GM19467 (cell line): ENCODE measurements at regions not wholly inside any gene's neighbourhood (a gene's known extent, or its start where the extent isn't known, plus 50 kb on each side); places are given as distances from the start of the nearest gene placed in this dataset.
"Not testable (repeated sequence)": the region's sequence is repeated elsewhere in the genome, so short reads cannot be mapped to it uniquely, and the experiment has no call there.

Source experiments
- ATAC-seq: cut with Tn5 transposase; IDR thresholded peaks from one replicate; pipeline ENCODE4 v1.9.1; 2021; ENCODE audit warnings: mild to moderate bottlenecking, moderate library complexity; ENCODE audit not compliant: unreplicated experiment

DNA sequence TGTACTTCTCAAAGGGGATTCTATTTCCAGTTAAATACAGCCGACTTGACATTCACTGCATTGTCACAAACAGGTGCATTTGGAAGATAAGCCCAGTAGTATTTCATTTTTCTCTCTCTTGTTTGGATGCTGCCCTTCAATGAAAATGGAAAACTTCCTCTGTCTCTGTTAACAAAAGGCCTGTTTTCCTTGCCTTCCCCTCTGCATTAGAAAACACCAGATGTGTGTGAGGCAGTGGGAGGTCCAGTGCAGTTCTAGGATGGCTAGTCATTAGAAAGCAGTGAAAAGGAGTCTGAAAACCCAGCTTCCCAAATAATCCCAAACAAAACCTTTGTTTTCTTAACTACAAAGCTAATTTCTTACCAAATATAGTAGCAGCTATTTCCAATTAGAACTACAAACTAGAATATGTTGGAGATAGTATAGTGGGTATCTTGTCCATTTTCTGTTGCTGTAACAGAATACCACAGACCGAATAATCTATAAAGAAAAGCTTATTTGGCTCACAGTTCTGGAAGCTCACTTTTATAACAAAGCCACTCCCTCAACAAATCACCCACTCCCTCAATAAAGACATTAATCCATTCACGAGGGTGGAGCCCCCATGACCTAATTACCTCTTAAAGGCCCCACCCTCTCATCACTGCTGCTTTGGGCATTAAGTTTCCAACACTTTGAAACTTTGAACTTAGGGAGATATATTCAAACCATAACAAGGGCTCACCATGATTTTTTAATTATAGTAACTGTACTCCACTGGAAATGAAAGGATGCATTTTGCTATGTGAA is 452.1 kb upstream of the RPS6KA3 start:
- ATAC-seq = no peak

- no peak for ATAC-seq
Measured at GRCh38 chrX:20715176-20715575, 448.5 kb upstream of the RPS6KA3 start.

DNA sequence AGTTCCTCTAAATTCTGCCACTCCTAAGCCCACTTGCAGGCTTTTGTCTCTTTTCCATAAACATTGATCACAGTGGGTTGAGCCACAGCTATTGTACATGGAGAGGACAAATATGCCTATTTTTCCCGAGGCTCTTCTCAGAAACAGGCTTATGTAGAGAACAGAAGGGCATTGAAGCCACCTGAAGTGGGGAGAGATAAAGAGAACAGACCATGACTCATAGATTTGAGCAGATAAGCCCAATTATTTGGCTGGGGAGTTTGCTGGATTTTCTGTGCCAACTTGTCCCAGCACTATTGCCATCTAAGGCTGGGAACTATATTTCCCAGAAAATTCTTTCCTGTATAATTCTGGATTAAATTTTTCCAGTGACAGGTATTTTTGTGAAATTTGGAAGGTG is 446.1 kb upstream of the RPS6KA3 start:
- no peak for ATAC-seq

GRCh38 chrX:20711366-20711765 is 444.7 kb upstream of the RPS6KA3 start:
- no peak for ATAC-seq

DNA sequence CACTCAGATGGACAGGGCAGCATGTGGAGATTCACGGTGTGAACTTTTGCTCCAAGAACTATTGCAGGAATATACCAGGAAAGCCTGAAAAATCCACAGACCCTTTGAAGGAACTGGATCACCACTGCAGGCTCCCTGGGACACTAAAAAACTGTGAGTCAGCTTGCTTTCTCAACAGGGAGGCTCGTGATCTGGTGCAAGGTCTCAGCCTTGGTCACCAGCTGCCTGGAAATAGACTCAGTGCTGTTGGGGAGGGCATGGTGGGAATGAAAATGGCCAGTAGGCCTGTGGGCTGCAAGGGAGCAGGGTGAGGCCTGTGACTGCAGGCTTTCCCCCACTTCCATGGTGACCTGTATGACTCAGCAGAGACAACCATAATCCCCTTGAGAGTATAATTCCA is 426.4 kb upstream of the RPS6KA3 start:
- no peak for ATAC-seq

DNA sequence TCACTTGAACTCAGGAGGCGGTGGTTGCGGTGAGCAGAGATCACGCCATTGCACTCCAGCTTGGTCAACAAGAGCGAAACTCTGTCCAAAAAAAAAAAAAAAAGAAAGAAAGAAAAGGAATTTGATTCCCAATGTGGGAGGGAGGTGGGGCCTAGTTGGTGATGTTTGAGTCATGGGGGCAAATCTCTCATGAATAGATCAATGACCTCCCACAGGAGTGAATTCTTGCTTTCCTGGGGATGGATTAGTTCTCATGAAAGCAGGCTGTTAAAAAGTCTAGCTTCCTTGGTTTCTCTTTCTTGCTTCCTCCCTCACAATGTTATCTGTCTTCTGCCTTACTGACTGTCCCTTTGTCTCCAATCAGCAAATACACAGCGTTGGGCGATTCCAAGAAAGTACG is 419.5 kb upstream of the RPS6KA3 start:
- ATAC-seq = no peak

GRCh38 chrX:20685652-20686051 is 418.9 kb upstream of the RPS6KA3 start:
- no peak for ATAC-seq

DNA sequence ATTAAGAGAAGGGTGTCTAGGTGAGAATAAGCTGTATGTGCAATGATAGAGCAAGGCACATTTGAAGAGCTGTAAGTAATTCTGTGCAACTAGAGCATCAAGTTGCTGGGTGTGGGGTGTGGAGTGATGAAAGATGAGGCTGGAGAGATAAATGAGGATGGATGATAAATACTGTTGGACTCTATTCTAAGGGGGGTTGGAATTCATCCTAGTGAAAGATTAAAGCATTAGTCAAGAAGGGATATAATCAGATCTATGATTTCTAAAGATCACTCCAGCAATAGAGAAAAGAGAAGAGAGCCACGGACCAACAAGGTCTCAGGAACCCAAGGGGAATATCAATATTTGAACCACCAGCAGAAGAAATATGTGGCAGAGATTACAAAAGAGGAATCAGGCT is 415.0 kb upstream of the RPS6KA3 start:
- no peak for ATAC-seq

GRCh38 chrX:20680998-20681397 is 414.3 kb upstream of the RPS6KA3 start:
- no peak for ATAC-seq

GRCh38 chrX:20672476-20672875 is 405.8 kb upstream of the RPS6KA3 start:
- no peak for ATAC-seq

DNA sequence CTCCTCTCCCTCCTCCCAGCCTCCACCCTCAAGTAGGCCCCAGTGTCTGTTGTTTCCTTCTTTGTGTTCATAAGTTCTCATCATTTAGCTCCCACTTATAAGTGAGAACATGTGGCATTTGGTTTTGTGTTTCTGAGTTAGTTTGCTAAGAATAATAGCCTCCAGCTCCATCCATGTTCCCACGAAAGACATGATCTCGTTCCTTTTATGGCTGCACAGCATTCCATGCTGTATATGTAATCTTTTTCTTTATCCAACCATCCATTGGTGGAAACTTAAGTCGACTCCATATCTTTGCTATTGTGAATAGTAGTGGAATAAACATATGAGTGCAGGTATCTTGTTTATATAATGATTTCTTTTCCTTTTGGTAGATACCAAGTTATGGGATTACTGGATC is 405.0 kb upstream of the RPS6KA3 start:
- ATAC-seq = not testable (repeated sequence)

DNA sequence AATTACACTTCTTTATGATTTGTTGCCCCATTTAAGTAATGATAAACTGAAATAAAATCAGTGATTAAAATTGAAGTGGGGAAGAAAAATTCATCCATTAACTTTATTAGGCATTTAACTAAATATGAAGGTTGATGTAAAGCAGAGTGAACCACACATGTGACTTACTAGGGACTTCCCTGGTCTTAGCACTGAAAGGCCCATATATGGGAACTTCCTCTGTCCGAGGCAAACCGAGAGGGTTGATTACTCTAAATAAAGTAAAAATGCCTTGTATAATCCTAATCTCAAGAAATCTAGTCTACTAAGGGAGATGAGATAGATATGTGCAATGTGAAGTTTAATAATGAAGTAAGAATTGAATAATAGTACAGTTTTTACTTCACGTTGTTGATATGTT is 403.9 kb upstream of the RPS6KA3 start:
- ATAC-seq = no peak

GRCh38 chrX:20668550-20668949 is 401.8 kb upstream of the RPS6KA3 start:
- no peak for ATAC-seq

DNA sequence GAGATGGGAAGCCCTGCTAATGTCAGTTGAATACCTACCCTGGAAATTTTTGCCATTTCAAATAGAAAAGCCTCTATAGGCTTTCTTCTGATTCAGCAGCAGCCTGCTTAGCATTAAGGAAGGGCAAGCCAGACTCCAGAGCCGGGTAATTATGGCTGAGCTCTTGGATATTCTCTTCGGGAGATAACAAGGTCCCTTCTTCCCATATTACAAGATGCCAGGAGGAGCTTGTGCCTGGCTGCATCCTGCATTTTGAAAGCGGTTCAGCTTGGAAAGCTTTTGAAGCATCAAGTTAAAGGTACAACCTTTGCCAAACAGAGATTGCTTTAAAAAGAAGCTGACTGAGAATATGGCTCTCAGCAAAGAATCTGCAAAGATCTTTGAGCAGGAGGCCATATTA is 399.6 kb upstream of the RPS6KA3 start:
- ATAC-seq = no peak

DNA sequence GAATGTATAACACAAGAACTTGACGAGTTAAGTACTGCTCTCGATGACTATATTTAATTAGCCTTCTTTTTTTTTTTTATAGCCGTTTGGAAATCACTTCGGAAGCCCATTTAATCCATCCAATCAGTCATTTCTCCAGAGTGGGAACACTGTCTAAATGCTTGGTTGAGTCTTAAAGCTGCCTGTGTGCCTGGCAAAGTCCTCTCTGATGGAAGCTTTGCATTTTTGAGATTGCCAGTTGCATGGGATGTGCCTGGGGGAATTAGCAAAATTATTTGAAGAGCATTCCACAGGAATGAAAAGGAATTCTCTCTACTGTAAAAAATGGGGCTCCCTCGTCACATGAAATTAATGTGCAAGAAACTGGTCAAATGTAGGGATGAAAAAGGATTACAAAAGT is 398.8 kb upstream of the RPS6KA3 start:
- no peak for ATAC-seq

DNA sequence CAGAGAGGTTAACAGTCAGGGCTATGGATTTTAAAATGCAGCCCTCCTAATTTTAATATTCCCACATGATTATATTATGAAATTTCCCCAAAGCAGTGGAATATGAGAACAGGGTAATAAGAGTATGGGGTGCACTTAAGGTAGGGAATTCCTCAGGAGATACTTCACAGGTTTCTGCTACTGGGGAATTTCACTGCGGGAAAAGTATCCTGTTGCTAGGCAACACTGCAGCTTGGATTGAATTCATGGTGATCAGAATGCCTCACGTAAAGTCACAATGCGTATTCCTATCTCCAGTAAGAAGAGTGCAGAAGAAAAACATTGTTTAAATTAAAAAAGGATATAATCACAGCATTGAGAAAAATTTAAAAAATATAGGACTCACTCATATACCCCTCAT is 398.1 kb upstream of the RPS6KA3 start:
- no peak for ATAC-seq

DNA sequence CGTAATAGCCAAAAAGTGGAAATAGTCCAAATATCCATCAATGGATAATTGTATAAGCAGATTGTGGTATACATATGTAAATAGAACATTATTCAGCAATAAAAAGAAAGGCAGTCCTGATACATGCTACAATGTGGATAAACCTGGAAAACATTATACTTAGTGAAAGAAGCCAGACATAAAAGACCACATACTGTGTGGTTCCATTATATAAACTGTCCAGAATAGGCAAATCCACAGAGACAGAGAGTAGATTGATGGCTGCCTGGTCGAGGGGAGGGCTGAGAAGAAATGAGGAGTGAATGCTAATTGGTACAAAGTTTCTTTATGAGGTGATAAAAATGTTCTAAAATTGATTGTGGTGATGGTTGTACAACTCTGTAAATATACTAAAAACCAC is 397.4 kb upstream of the RPS6KA3 start:
- no peak for ATAC-seq

- no peak for ATAC-seq
Measured at GRCh38 chrX:20663336-20663735, 396.6 kb upstream of the RPS6KA3 start.

DNA sequence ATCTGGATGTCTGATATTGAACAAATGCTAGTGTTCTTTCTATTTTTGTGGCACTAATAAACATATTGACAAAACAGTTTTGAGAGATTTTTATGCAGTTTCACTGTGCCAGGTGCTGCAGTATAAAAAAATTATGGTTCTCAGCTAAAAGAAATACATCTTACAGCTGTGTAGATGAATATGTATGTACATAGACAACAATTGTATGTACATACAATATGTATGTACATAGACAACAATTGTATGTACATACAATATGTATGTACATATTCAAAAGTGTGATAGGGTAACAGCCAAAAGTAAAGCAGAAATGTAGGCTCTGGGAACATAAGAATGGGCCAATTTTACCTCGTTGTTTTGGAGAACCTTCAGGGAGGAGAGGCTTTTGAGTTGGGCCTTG is 390.0 kb upstream of the RPS6KA3 start:
- ATAC-seq = no peak

GRCh38 chrX:20654596-20655106 is 387.9 kb upstream of the RPS6KA3 start:
- no peak for ATAC-seq

- ATAC-seq = no peak
Measured at GRCh38 chrX:20653070-20653469, 386.4 kb upstream of the RPS6KA3 start.

GRCh38 chrX:20641954-20642353 is 375.2 kb upstream of the RPS6KA3 start:
- ATAC-seq = no peak

- no peak for ATAC-seq
Measured at GRCh38 chrX:20639115-20639514, 372.4 kb upstream of the RPS6KA3 start.
